SW 1271 (cell line): ENCODE measurements at regions not wholly inside any gene's neighbourhood (a gene's known extent, or its start where the extent isn't known, plus 50 kb on each side); places are given as distances from the start of the nearest gene placed in this dataset.
"Not testable (repeated sequence)": the region's sequence is repeated elsewhere in the genome, so short reads cannot be mapped to it uniquely, and the experiment has no call there.

Experiments
- DNase-seq, 2 experiments: peaks; one replicate each; lab custom pipeline; 2025; lab: John Stamatoyannopoulos, UW

DNA sequence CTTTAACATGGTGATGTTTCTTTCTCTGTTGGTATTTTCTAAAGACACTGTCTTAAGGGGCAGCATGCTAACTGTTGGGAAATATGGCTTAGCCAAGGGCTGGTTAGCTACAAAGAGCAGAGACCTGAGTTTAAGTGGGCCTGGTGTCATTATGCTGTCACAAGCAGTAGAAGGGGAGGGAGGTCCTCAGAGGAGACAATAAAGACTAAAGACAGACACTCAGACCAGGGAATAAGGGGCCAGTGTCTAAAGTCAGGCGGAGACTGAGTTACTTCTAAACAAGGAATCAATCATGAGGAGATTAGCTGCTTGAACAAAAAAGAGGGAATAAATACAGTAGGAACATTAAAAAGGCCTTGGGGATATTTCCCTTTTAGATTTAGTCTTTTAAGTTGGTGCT lies 142.7 kb upstream of the DPPA4 start:
- DNase-seq: no peak

GRCh38 chr3:109478614-109479013 lies 141.3 kb upstream of the DPPA4 start:
- DNase-seq: no peak

- DNase-seq: no peak
Measured at GRCh38 chr3:109460961-109461360, 123.6 kb upstream of the DPPA4 start.

GRCh38 chr3:109445210-109445609 lies 107.9 kb upstream of the DPPA4 start:
- DNase-seq: no peak

DNA sequence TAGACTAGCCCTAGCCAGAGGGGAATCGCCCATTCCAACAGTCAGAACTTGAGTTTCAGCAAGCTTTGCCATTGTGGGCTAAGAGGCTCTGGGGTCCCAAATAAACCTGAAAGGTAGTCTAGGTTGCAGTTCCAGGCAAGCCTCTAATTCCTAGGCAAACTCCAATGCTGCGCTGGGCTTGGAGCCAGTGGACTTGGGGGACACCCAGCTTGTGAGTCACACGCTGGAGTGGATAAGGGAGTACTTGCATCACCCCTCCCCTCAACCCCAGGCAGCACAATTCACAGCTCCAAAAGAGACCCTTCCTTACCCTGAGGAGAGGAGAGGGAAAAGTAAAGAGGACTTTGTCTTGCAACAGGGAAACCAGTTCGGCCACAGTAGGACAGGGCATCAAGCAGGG lies 105.2 kb upstream of the DPPA4 start:
- no peak for DNase-seq

GRCh38 chr3:109440353-109440752 lies 103.0 kb upstream of the DPPA4 start:
- DNase-seq: no peak

- DNase-seq: no peak
Measured at GRCh38 chr3:109432833-109433232, 95.5 kb upstream of the DPPA4 start.

- DNase-seq: no peak
Measured at GRCh38 chr3:109430911-109431563, 93.7 kb upstream of the DPPA4 start.

- DNase-seq: peak; percentile 13 to 18
Measured at GRCh38 chr3:109413049-109413448, 75.7 kb upstream of the DPPA4 start.

DNA sequence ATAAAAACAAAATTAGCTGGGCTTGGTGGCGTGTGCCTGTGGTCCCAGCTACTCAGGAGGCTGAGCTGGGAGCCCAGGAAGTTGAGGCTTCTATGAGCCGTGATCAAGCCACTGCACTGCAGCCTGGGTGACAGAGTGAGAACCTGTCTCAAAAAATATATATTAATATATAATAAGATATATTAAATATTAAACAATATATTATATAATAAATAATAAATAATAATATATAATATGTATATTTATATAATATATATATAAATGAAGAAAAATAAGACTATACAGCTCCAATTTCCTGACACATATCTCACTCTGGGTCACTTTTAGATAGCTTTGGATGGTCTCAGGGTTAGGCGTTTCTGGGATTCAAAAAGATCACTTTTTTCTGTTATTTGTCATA lies 74.2 kb upstream of the DPPA4 start:
- DNase-seq: no peak

GRCh38 chr3:109396806-109397205 lies 59.5 kb upstream of the DPPA4 start:
- no peak for DNase-seq

- DNase-seq: not testable (repeated sequence)
Measured at GRCh38 chr3:109393728-109394127, 56.4 kb upstream of the DPPA4 start.

DNA sequence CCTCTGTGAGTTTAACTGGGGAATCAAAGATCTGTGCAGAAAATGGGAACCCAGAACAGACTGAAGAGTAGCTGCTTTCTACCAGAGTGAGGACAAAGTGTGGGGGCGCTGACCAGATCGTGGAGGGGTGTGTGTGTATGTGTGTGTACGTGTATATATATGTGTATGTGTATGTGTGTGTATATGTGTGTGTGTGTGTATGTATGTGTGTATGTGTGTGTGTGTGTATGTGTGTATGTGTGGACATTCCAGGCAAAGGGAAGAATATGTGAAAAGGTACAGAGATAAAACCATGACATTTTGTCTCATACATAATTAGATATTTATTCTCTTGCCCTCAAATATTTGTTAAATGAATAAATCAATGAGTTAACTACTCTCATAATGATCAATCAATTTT lies 54.9 kb upstream of the DPPA4 start:
- DNase-seq: no peak

DNA sequence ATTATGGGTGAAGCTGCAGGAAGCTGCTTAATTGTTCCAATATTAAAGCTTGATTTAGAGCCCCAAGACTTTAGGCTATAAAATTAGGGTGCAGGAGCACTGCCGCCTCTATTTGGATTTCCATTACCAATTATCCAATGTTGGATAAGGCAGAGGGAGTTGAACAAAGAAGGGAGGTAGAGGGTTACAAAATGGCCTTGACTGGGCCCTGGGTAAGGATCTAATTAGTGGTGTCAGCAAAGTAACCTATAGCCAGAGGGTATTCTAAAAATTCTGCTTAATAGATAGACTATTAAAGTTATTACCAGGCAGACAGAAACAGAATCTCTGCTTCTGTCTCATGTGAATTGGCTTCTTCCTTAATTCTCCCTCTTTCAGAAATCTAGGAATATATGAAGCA lies 50.3 kb upstream of the DPPA4 start:
- no peak for DNase-seq

- DNase-seq: no peak
Measured at GRCh38 chr3:109387201-109387600, 49.9 kb upstream of the DPPA4 start.
